Astrocyte of the spinal cord (primary cell): ENCODE measurements at regions not wholly inside any gene's neighbourhood (a gene's known extent, or its start where the extent isn't known, plus 50 kb on each side); places are given as distances from the start of the nearest gene placed in this dataset.
A peak's percentile ranks its signal among the peaks of the same experiment; 100 is the strongest.

ENCODE experiments used
- DNase-seq: peaks from one replicate; pipeline ENCODE4 v3.0.0; 2011; ENCODE audit warnings: low read depth, low spot score
- H3K4me3 ChIP-seq: 2 replicates; pipeline ENCODE4 v1.5.1; 2011; ENCODE audit warnings: low read depth, mild to moderate bottlenecking, low read length, moderate library complexity
- in situ Hi-C: cut with HindIII; loops from 2 replicates; pipeline ENCODE4 v1.10.0; 2017; ENCODE audit warnings: low sequenced_read_pairs
- TF ChIP-seq, protein P1 (sequence below): IDR thresholded peaks from 2 replicates; pipeline ENCODE4 v1.5.1; 2012; ENCODE audit warnings: low read depth, mild to moderate bottlenecking, low read length, inconsistent platforms

DNA sequence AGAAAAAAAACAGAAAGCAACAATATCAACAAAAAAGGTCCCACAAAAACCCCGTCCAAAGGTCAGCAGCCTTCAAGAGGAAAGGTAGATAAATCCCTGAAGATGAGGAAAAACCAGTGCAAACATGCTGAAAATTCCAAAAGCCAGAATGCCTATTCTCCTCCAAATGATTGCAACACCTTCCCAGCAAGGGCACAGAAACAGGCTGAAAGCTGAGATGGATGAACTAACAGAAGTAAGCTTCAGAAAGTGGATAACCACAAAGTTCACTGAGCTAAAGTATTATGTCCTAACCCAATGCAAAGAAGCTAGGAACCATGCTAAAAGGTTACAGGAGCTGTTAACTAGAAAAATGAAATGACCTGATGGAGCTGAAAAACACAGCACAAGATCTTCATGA is 226.4 kb upstream of the DSEL start:
- no peak for DNase-seq
- TF ChIP-seq, protein P1, sequence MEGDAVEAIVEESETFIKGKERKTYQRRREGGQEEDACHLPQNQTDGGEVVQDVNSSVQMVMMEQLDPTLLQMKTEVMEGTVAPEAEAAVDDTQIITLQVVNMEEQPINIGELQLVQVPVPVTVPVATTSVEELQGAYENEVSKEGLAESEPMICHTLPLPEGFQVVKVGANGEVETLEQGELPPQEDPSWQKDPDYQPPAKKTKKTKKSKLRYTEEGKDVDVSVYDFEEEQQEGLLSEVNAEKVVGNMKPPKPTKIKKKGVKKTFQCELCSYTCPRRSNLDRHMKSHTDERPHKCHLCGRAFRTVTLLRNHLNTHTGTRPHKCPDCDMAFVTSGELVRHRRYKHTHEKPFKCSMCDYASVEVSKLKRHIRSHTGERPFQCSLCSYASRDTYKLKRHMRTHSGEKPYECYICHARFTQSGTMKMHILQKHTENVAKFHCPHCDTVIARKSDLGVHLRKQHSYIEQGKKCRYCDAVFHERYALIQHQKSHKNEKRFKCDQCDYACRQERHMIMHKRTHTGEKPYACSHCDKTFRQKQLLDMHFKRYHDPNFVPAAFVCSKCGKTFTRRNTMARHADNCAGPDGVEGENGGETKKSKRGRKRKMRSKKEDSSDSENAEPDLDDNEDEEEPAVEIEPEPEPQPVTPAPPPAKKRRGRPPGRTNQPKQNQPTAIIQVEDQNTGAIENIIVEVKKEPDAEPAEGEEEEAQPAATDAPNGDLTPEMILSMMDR, result no peak
- in situ Hi-C loops, result no loop called here
- H3K4me3 ChIP-seq, result no peak overlapping the region

DNA sequence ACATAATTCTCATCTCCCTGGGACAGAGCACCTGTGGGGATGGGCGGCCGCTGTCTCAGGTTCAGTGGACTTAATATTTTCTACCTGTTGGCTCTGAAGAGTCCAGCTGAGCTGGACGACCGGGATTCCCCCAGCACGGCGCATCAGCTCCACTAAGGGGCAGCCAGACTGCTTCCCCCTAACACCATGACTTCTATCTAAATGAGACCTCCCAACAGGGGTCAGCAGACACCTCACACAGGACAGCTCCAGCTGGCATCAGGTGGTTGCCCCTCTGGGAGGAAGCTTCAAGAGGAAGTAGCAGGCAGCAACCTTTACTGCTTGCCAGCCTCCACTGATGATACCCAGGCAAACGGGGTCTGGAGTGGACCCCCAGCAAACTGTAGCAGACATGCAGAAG is 226.0 kb upstream of the DSEL start:
- no peak for DNase-seq
- in situ Hi-C loops, result no loop called here
- no peak overlapping the region for H3K4me3 ChIP-seq
- TF ChIP-seq, protein P1, result no peak

DNA sequence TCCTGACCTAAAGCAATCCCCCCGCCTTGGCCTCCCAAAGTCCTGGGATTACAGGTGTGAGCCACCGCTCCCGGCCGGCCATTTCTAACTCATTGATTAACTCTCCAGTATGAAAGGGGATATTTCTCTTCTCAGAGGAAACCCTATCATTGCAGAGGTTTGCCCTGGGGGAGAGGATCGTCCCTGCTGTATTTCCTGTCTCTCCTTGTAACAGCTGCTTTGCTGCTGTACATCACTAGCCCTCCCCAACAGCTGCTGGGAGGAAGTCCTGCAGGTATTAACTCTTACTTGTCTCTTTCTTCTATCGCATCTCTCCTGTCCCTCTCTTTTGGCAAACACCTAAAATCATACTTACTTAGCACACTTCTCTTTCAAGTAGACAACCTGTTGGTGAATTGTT is 219.0 kb upstream of the DSEL start:
- no peak for DNase-seq
- no peak overlapping the region for H3K4me3 ChIP-seq
- TF ChIP-seq, protein P1, result no peak
- in situ Hi-C loops, result no loop called here

DNA sequence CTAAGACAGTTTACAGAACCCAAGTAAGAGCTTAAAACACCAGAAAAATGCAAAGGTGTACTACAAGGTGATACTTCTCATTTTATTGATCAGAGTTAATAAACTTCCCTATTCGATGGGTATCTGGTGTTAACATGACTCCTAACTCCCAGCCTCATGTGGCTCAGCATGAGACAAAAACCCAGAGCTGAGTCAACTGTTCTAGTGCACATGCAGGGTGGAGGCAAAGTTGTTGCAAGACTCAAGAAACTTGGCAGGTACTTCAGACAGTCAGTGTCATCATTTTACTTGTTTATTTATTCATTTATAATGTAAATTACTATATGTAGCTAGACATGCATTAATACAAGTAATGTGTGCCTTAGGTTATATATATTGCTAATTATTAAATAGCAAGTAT is 216.6 kb upstream of the DSEL start:
- in situ Hi-C loops, result no loop called here
- H3K4me3 ChIP-seq, result no peak overlapping the region
- DNase-seq, result peak; percentile 68
- TF ChIP-seq, protein P1, result no peak

DNA sequence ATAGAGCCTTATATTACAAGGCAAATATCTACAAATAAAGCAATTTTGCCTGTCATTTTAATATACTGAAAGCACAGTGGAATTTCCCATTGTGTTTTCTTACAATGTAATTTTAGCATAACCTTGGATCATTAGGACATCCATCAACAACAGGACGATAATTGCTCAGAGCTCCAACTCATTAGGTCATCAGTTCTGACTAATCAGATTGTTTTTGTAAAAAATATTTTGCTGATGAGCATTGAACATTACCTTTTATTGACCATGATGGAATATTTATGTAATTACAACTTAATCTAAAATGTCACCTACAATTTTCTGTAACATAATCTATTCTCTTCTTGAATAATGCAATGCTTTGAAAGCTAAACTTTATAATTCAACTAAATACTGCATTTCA is 215.3 kb upstream of the DSEL start:
- peak; percentile 14 for DNase-seq
- in situ Hi-C loops, result no loop called here

DNA sequence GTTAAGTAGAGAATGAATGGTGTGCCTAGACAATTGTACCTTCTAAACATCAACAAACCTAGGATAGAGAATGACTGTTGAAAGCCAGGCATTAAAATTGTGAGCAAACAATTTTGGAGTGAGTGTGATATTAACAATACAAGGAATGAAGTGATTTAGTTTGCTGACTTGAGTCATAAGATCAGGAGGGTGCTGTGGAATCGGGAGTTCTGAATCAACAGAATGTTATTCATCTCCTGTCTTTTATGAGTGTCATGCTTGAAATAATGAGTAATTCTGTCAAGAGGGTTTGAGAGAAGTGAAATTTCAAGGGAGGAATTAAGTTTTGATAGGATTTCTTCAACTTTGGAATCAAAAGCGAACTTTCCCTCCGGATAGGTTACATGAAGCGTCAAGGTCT is 214.4 kb upstream of the DSEL start:
- TF ChIP-seq, protein P1, result no peak
- in situ Hi-C loops, result no loop called here
- DNase-seq, result peak; percentile 62
- no peak overlapping the region for H3K4me3 ChIP-seq

More for the DNA sequence above, 215.3 kb upstream of the DSEL start:
- no peak overlapping the region for H3K4me3 ChIP-seq
- TF ChIP-seq, protein P1, result no peak

DNA sequence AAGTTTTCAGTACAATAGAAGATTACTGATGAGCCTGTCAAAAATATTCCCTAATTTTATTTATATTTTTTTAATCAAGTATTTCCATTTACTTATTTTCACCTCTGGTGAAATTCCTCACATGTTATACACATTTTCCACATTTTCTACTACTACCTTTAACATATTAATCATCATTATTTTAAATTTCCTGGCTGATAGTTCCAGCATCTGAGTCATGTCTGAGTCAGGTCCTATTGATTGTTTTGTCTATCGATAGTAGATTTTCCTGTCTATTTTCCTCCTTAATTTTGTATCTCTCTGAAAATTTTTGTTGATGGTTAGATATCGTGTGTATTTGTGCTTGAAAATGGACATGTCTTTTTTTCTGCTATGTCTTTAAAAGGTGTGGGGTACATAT is 211.8 kb upstream of the DSEL start:
- no peak for DNase-seq
- no peak overlapping the region for H3K4me3 ChIP-seq
- in situ Hi-C loops, result no loop called here
- TF ChIP-seq, protein P1, result no peak
